ENCODE measurements at regions not wholly inside any gene's neighbourhood (a gene's known extent, or its start where the extent isn't known, plus 50 kb on each side); places are given as distances from the start of the nearest gene placed in this dataset.
"Not testable (repeated sequence)": the region's sequence is repeated elsewhere in the genome, so short reads cannot be mapped to it uniquely, and the experiment has no call there.

DNA sequence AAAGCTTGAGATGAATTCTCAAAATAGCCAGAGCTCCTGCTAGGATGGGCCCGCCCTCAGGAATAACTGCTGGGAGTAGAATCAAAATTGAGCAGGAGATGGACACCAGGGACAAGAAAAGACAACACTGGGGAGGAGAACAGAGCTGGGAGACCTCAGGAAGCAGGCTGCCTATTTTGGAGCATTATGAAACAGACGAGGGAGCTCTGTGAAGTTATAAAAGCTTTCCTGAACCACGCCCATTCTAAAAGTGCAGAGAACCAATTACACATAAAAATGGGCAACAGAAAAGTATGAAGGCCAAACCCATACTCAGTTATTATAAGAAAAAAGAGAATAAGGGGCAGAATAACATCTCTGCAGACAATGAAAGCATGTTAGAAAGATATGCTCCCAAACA, 213.9 kb upstream of the TRPC7 start:
- WGBS, 2 experiments = 86 to 95% methylated on average over 2 to 3 of the region's 3 CpGs
- Histone ChIP-seq H3K27me3 (ENCODE audit: control insufficient read depth, insufficient read depth, low read length, poor library complexity, severe bottlenecking) (no peaks in the 10 kb centered on the region), H3K4me3 (ENCODE audit: insufficient read depth, low read depth, low read length) (no peak overlapping the region), H3K9me3 (ENCODE audit: control insufficient read depth, low read length) (no peaks in the 10 kb centered on the region), H3K27ac (ENCODE audit: insufficient read depth, low read depth, low read length, poor library complexity, severe bottlenecking) (no peak overlapping the region), H3K36me3 (ENCODE audit: control insufficient read depth, insufficient read depth, low read length) (no peaks in the 10 kb centered on the region), H3K4me1 (ENCODE audit: control insufficient read depth, insufficient read depth, low read length) (no peaks in the 10 kb centered on the region)

DNA sequence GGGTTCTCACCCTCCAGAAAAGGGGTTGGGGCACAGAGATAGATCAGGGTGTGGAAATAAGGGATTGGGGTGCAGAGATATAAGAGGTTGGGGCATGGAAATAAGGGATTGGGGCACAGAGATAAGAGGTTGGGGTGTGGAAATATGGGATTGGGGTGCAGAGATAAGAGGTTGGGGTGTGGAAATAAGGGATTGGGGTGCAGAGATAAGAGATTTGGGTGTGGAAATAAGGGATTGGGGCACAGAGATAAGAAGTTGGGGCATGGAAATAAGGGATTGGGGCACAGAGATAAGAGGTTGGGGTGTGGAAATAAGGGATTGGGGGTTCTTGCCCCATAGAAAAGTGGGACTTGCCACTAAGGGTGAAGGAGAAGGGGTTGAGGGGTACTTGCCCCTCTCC, 204.5 kb upstream of the TRPC7 start:
- not testable (repeated sequence) for H3K27me3 ChIP-seq (ENCODE audit: control insufficient read depth, insufficient read depth, low read length, poor library complexity, severe bottlenecking); H3K36me3 ChIP-seq (ENCODE audit: control insufficient read depth, insufficient read depth, low read length)

DNA sequence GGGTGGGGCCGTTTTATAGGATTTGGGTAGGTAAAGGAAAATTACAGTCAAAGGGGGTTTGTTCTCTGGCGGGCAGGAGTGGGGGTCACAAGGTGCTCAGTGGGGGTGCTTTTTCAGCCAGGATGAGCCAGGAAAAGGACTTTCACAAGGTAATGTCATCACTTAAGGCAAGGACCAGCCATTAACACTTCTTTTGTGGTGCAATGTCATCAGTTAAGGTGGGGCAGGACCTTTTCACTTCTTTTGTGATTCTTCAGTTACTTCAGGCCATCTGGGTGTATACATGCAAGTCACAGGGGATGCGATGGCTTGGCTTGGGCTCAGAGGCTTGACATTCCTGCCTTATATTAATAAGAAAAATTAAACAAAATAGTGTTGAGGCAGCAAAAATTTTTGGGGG, 200.1 kb upstream of the TRPC7 start:
- not testable (repeated sequence) for H3K27me3 ChIP-seq (ENCODE audit: control insufficient read depth, insufficient read depth, low read length, poor library complexity, severe bottlenecking); H3K27ac ChIP-seq (ENCODE audit: insufficient read depth, low read depth, low read length, poor library complexity, severe bottlenecking); H3K9me3 ChIP-seq (ENCODE audit: control insufficient read depth, low read length); H3K4me1 ChIP-seq (ENCODE audit: control insufficient read depth, insufficient read depth, low read length); H3K36me3 ChIP-seq (ENCODE audit: control insufficient read depth, insufficient read depth, low read length); H3K4me3 ChIP-seq (ENCODE audit: insufficient read depth, low read depth, low read length)
- WGBS, 2 experiments = 53 to 65% methylated on average over 1 to 3 of the region's 3 CpGs

More for the DNA sequence above, 204.5 kb upstream of the TRPC7 start:
- not testable (repeated sequence) for H3K9me3 ChIP-seq (ENCODE audit: control insufficient read depth, low read length); H3K4me1 ChIP-seq (ENCODE audit: control insufficient read depth, insufficient read depth, low read length); H3K4me3 ChIP-seq (ENCODE audit: insufficient read depth, low read depth, low read length); H3K27ac ChIP-seq (ENCODE audit: insufficient read depth, low read depth, low read length, poor library complexity, severe bottlenecking)

DNA sequence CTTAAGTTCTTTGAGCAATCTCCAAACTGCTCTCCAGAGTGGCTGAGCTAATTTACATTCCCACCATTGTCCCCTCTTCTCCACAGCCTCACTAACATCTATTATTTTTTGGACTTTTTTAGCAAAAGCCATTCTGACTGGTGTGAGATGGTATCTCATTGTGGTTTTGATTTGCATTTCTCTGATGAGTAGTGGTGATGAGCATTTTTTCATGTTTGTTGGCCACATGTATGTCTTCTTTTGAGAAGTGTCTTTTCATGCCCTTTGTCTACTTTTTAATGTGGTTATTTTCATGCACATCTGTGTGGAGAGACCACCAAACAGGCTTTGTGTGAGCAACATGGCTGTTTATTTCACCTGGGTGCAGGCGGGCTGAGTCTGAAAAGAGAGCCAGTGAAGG, 199.7 kb upstream of the TRPC7 start:
- H3K9me3 ChIP-seq (ENCODE audit: control insufficient read depth, low read length); H3K4me1 ChIP-seq (ENCODE audit: control insufficient read depth, insufficient read depth, low read length); H3K4me3 ChIP-seq (ENCODE audit: insufficient read depth, low read depth, low read length); H3K27me3 ChIP-seq (ENCODE audit: control insufficient read depth, insufficient read depth, low read length, poor library complexity, severe bottlenecking); H3K36me3 ChIP-seq (ENCODE audit: control insufficient read depth, insufficient read depth, low read length); H3K27ac ChIP-seq (ENCODE audit: insufficient read depth, low read depth, low read length, poor library complexity, severe bottlenecking): not testable (repeated sequence)
- WGBS, 2 experiments = 60 to 78% methylated on average over 1 of the region's 1 CpG

DNA sequence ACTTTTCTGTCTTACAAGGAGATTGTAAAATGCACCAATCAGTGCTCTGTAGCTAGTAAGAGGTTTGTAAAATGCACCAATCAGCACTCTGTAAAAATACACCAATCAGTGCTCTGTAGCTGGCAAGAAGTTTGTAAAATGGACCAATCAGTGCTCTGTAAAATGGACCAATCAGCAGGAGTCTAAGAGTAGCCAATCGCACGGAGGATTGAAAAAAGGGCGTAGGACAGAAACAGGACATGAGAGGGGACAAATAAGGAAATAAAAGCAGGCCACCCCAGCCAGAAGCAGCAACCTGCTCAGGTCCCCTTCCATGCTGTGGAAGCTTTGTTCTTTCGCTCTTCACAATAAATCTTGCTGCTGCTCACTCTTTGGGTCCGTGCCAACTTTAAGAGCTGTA, 199.1 kb upstream of the TRPC7 start:
- H3K36me3 ChIP-seq (ENCODE audit: control insufficient read depth, insufficient read depth, low read length); H3K4me3 ChIP-seq (ENCODE audit: insufficient read depth, low read depth, low read length); H3K9me3 ChIP-seq (ENCODE audit: control insufficient read depth, low read length); H3K4me1 ChIP-seq (ENCODE audit: control insufficient read depth, insufficient read depth, low read length); H3K27ac ChIP-seq (ENCODE audit: insufficient read depth, low read depth, low read length, poor library complexity, severe bottlenecking); H3K27me3 ChIP-seq (ENCODE audit: control insufficient read depth, insufficient read depth, low read length, poor library complexity, severe bottlenecking): not testable (repeated sequence)
- 93 to 94% methylated on average over 5 of the region's 5 CpGs for WGBS, 2 experiments

DNA sequence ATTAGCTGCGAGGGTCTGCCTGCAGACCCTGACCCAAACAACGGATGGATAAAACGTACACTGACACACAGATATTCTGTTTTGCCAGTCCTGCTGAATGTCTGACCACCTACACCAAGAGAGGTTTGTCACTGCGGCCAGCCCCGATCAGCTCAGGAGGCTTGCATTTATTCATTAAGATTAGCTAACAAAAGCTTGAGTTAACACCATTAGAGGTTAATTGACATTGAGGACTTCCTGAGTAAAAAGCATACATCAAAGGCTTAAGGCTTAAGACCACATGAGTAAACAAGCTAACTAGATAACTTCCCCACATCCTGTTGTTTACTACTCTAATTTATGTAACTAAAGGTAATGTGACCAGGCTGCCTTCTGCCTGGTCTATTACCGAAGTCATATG, 198.1 kb upstream of the TRPC7 start:
- H3K27ac ChIP-seq (ENCODE audit: insufficient read depth, low read depth, low read length, poor library complexity, severe bottlenecking) = no peak overlapping the region
- H3K4me1 ChIP-seq (ENCODE audit: control insufficient read depth, insufficient read depth, low read length) = no peaks in the 10 kb centered on the region
- no peaks in the 10 kb centered on the region for H3K27me3 ChIP-seq (ENCODE audit: control insufficient read depth, insufficient read depth, low read length, poor library complexity, severe bottlenecking)
- H3K9me3 ChIP-seq (ENCODE audit: control insufficient read depth, low read length) = no peaks in the 10 kb centered on the region
- 81 to 90% methylated on average over 6 of the region's 6 CpGs for WGBS, 2 experiments
- no peak overlapping the region for H3K4me3 ChIP-seq (ENCODE audit: insufficient read depth, low read depth, low read length)
- no peaks in the 10 kb centered on the region for H3K36me3 ChIP-seq (ENCODE audit: control insufficient read depth, insufficient read depth, low read length)

DNA sequence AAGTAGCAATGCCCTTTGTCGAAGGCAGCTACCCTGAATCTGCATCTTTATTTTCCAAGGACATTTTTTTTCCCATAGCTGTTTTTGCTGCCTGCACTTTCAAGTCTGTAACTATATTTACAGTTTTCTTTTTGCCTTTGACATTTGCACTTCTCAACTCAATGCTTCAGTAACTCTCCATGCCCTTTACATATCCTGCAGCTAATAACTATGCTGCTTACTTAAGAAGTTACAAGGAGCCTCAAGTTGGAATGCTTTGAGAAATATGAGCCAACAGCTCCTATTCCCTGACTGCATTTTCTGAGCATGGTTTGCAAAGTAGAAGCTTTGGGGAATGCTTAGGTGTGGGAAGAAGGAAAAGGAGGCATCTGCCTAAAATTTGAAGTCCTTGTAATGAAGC, 194.8 kb upstream of the TRPC7 start:
- no peaks in the 10 kb centered on the region for H3K36me3 ChIP-seq (ENCODE audit: control insufficient read depth, insufficient read depth, low read length)
- WGBS, 2 experiments = 85 to 95% methylated on average over 1 of the region's 1 CpG
- no peaks in the 10 kb centered on the region for H3K27me3 ChIP-seq (ENCODE audit: control insufficient read depth, insufficient read depth, low read length, poor library complexity, severe bottlenecking)

DNA sequence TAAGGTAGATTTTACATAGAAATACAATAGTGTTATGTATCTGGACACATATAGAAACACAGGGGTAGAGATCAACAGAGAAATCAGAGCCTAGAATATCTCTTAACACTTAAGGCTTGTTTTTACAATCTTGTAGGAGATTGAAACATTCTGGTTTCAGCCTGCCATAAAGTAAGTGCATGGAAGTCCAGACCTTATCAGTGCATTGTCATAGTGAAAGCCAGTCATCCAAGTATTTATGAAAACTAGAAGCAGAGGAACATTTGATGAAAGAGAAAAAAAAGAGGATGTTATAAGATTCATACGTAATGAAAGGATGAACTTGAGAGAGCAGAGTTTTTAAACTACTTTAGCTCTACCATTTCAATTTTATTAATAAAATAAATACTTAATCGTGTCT, 194.3 kb upstream of the TRPC7 start:
- WGBS, 2 experiments = 94 to 97% methylated on average over 2 of the region's 2 CpGs
- no peaks in the 10 kb centered on the region for H3K4me1 ChIP-seq (ENCODE audit: control insufficient read depth, insufficient read depth, low read length)
- H3K4me3 ChIP-seq (ENCODE audit: insufficient read depth, low read depth, low read length) = no peak overlapping the region
- no peaks in the 10 kb centered on the region for H3K9me3 ChIP-seq (ENCODE audit: control insufficient read depth, low read length)
- H3K36me3 ChIP-seq (ENCODE audit: control insufficient read depth, insufficient read depth, low read length) = no peaks in the 10 kb centered on the region
- no peak overlapping the region for H3K27ac ChIP-seq (ENCODE audit: insufficient read depth, low read depth, low read length, poor library complexity, severe bottlenecking)
- H3K27me3 ChIP-seq (ENCODE audit: control insufficient read depth, insufficient read depth, low read length, poor library complexity, severe bottlenecking) = no peaks in the 10 kb centered on the region

More for the DNA sequence above, 194.8 kb upstream of the TRPC7 start:
- no peak overlapping the region for H3K27ac ChIP-seq (ENCODE audit: insufficient read depth, low read depth, low read length, poor library complexity, severe bottlenecking)
- no peaks in the 10 kb centered on the region for H3K4me1 ChIP-seq (ENCODE audit: control insufficient read depth, insufficient read depth, low read length)
- H3K9me3 ChIP-seq (ENCODE audit: control insufficient read depth, low read length) = no peaks in the 10 kb centered on the region
- no peak overlapping the region for H3K4me3 ChIP-seq (ENCODE audit: insufficient read depth, low read depth, low read length)

DNA sequence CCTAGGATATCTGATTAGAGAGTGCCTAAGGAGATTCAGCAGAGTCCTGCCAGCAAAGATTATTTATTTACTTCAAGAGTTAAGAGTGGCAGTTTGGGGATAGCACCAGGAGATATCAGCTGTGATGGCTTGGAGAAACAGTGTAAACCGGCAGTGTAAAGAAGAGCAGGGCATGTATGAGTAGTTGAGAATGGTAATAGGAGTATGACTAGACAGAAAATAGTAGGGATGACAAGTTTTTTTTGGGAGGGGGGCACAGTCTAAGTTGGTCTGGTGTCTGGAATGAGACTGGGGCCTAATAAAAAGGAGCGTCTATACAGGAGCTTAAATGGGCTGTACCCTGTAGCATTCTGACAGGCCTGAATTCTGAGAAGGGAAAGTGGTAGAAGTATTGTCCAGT, 181.8 kb upstream of the TRPC7 start:
- H3K4me3 ChIP-seq (ENCODE audit: insufficient read depth, low read depth, low read length); H3K9me3 ChIP-seq (ENCODE audit: control insufficient read depth, low read length); H3K27ac ChIP-seq (ENCODE audit: insufficient read depth, low read depth, low read length, poor library complexity, severe bottlenecking); H3K36me3 ChIP-seq (ENCODE audit: control insufficient read depth, insufficient read depth, low read length); H3K4me1 ChIP-seq (ENCODE audit: control insufficient read depth, insufficient read depth, low read length); H3K27me3 ChIP-seq (ENCODE audit: control insufficient read depth, insufficient read depth, low read length, poor library complexity, severe bottlenecking): not testable (repeated sequence)
- WGBS, 2 experiments = 91 to 93% methylated on average over 2 of the region's 2 CpGs

DNA sequence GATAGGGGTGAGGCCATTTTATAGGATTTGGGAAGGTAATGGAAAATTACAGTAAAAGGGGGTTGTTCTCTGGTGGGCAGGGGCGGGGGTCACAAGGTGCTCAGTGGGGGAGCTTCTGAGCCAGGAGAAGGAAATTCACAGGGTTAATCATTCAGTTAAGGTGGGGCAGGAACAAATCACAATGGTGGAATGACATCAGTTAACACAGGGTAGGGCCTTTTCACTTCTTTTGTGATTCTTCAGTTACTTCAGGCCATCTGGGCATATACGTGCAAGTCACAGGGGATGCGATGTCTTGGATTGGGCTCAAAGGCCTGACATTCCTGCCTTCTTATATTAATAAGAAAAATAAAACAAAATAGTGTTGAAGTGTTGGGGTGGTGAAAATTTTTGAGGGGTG, 181.1 kb upstream of the TRPC7 start:
- WGBS, 2 experiments = 69 to 71% methylated on average over 2 to 3 of the region's 3 CpGs
- H3K36me3 ChIP-seq (ENCODE audit: control insufficient read depth, insufficient read depth, low read length); H3K4me1 ChIP-seq (ENCODE audit: control insufficient read depth, insufficient read depth, low read length); H3K27me3 ChIP-seq (ENCODE audit: control insufficient read depth, insufficient read depth, low read length, poor library complexity, severe bottlenecking); H3K27ac ChIP-seq (ENCODE audit: insufficient read depth, low read depth, low read length, poor library complexity, severe bottlenecking); H3K4me3 ChIP-seq (ENCODE audit: insufficient read depth, low read depth, low read length); H3K9me3 ChIP-seq (ENCODE audit: control insufficient read depth, low read length): not testable (repeated sequence)

DNA sequence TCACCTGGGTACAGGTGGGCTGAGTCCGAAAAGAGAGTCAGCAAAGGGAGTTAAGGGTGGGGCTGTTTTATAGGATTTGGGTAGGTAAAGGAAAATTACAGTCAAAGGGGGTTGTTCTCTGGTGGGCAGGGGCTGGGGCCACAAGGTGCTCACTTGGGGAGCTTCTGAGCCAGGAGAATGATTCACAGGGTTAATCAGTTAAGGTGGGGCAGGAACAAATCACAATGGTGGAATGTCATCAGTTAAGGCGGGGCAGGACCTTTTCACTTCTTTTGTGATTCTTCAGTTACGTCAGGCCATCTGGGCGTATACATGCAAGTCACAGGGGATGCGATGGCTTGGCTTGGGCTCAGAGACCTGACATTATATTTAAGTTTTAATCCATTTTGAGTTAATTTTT, 179.7 kb upstream of the TRPC7 start:
- not testable (repeated sequence) for H3K27me3 ChIP-seq (ENCODE audit: control insufficient read depth, insufficient read depth, low read length, poor library complexity, severe bottlenecking); H3K4me1 ChIP-seq (ENCODE audit: control insufficient read depth, insufficient read depth, low read length); H3K9me3 ChIP-seq (ENCODE audit: control insufficient read depth, low read length); H3K4me3 ChIP-seq (ENCODE audit: insufficient read depth, low read depth, low read length); H3K36me3 ChIP-seq (ENCODE audit: control insufficient read depth, insufficient read depth, low read length); H3K27ac ChIP-seq (ENCODE audit: insufficient read depth, low read depth, low read length, poor library complexity, severe bottlenecking)
- 93 to 98% methylated on average over 5 of the region's 5 CpGs for WGBS, 2 experiments

All from ectodermal cell (in vitro differentiated cells).